Esophagus squamous epithelium (tissue), 5 donors: ENCODE measurements at regions not wholly inside any gene's neighbourhood (a gene's known extent, or its start where the extent isn't known, plus 50 kb on each side); places are given as distances from the start of the nearest gene placed in this dataset.

Source experiments
- DNase-seq: peaks from one replicate; lab custom pipeline; 2025; lab: John Stamatoyannopoulos, UW
- H3K27ac ChIP-seq, 4 donors: fragments of 200-600 bp; sonication (generic); one replicate each; pipeline ENCODE4 v1.5.1; 2016 to 2019; ENCODE audit warnings: mild to moderate bottlenecking in 1 of 4
- H3K27me3 ChIP-seq, 4 donors: fragments of 200-600 bp; sonication (generic); 1 replicate in 3 of 4; 2 replicates in 1 of 4; pipeline versions ENCODE4 v1.5.1 to v1.6.0; 2017 to 2021; ENCODE audit warnings: antibody characterized with exemption in 1 of 4
- H3K36me3 ChIP-seq, 3 donors: fragments of 200-600 bp; sonication (generic); one replicate each; pipeline ENCODE4 v1.5.1; 2016 to 2019
- H3K4me1 ChIP-seq, 3 donors: fragments of 200-600 bp; sonication (generic); one replicate each; pipeline ENCODE4 v1.5.1; 2017 to 2019
- H3K4me3 ChIP-seq, 4 donors: fragments of 200-600 bp; sonication (generic); 1 replicate in 3 of 4; 2 replicates in 1 of 4; pipeline ENCODE4 v1.5.1; 2016 to 2019; ENCODE audit warnings: mild to moderate bottlenecking in 2 of 4, moderate library complexity in 1 of 4
- H3K9me3 ChIP-seq, 3 donors: fragments of 200-600 bp; sonication (generic); one replicate each; pipeline ENCODE4 v1.5.1; 2016 to 2019
- CTCF ChIP-seq, 6 experiments: fragments of 450-650 bp in 4 of 6; fragments of 200-600 bp in 2 of 6; sonication (generic) in 2 of 6; IDR thresholded peaks; one replicate each; pipeline ENCODE4 v1.5.1; 2016 to 2019; ENCODE audit warnings: antibody characterized with exemption in 6 of 6, mild to moderate bottlenecking in 4 of 6, moderate library complexity in 4 of 6
- POLR2A ChIP-seq, 4 donors: fragments of 450-650 bp; IDR thresholded peaks; one replicate each; pipeline ENCODE4 v1.6.1; 2017; ENCODE audit warnings: antibody characterized with exemption in 4 of 4, mild to moderate bottlenecking in 4 of 4, moderate library complexity in 3 of 4
- WGBS, 2 donors: methylation state at CpG; one replicate each; pipeline ENCODE4 v1.1.5; 2018; 5-methylcytosine and 5-hydroxymethylcytosine counted together
- intact Hi-C: fragments of 100-400 bp; cut with DNase I; formaldehyde crosslinking; loops from one replicate; pipeline ENCODE4 v1.15.0; 2022
- donor health status: DM: yes; HTN: yes; CAD: no.

- H3K4me3 ChIP-seq: no peak overlapping the region
- no peaks in the 10 kb centered on the region for H3K36me3 ChIP-seq
- H3K27ac ChIP-seq: no peak overlapping the region
- no peak for DNase-seq
- peaks cover 0 to 13% (median 0%) of the 10 kb centered on the region in 4 donors for H3K27me3 ChIP-seq
- H3K9me3 ChIP-seq: no peaks in the 10 kb centered on the region
- intact Hi-C loops: no loop called here
- H3K4me1 ChIP-seq: no peaks in the 10 kb centered on the region
- 82 to 90% methylated on average over 4 of the region's 8 CpGs for WGBS, 2 donors
- TF ChIP-seq CTCF (IDR thresholded peaks at IDR 0.05): no peak
- TF ChIP-seq POLR2A (IDR thresholded peaks at IDR 0.05): no peak
These were observed 108.7 kb upstream of the LRFN2 start for GRCh38 chr6:40695750-40696415.

GRCh38 chr6:40695114-40695513, 108.0 kb upstream of the LRFN2 start:
- intact Hi-C loops: no loop called here
- TF ChIP-seq POLR2A (IDR thresholded peaks at IDR 0.05) (no peak), CTCF (IDR thresholded peaks at IDR 0.05) (no peak)
- no peak for DNase-seq
- no peaks in the 10 kb centered on the region for H3K9me3 ChIP-seq
- no peak overlapping the region for H3K4me3 ChIP-seq
- 0 to 8% methylated on average over 2 of the region's 2 CpGs for WGBS, 2 donors
- H3K36me3 ChIP-seq: no peaks in the 10 kb centered on the region
- no peaks in the 10 kb centered on the region for H3K4me1 ChIP-seq
- H3K27me3 ChIP-seq: peaks cover 0 to 7% (median 0%) of the 10 kb centered on the region in 4 donors
- H3K27ac ChIP-seq: no peak overlapping the region

DNA sequence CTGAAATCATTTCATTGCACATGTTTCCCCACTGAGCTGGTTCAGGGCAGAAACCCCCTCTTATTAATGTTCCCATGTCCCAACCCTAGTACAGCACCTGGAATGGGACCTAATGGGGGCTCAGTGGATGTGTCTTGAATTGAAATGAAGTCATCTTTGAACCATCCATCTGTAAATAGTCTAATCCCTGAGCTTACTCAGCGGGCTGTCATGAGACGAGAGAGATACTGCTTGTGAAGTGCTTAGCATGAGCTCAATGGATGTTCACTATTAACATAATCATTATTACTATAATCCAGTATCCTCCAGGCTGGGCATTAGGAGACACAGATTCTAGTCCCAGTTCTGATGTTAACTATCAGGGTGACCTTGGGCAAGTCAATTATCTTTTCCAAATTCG, 106.6 kb upstream of the LRFN2 start:
- no peaks in the 10 kb centered on the region for H3K36me3 ChIP-seq
- WGBS, 2 donors: 78 to 85% methylated on average over 3 of the region's 3 CpGs
- no peak overlapping the region for H3K27ac ChIP-seq
- intact Hi-C loops: no loop called here
- H3K9me3 ChIP-seq: no peaks in the 10 kb centered on the region
- no peaks in the 10 kb centered on the region for H3K4me1 ChIP-seq
- no peak for DNase-seq
- TF ChIP-seq POLR2A (IDR thresholded peaks at IDR 0.05) (no peak), CTCF (IDR thresholded peaks at IDR 0.05) (no peak)
- H3K27me3 ChIP-seq: peaks cover 0 to 3% (median 0%) of the 10 kb centered on the region in 4 donors
- no peak overlapping the region for H3K4me3 ChIP-seq

DNA sequence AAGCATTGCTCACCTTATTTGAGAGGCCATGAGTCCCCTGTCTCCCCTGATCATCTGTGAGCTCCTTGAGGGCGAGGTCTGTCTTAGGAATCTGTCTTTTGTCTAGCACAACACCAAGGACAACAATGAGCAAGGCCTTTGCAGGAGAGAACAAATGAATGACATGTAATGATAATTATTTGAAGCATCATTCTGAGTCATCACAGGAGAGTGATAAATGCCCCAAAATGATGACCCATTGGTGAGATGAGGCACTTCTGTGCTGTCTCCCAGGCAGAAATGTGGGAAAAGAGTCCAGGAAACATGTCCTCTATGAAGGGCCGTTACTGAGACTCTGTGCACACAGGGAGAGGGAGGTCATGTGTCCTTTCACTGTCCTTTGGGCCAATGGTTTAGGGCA, 105.2 kb upstream of the LRFN2 start:
- DNase-seq: no peak
- intact Hi-C loops: no loop called here
- no peaks in the 10 kb centered on the region for H3K4me1 ChIP-seq
- no peaks in the 10 kb centered on the region for H3K9me3 ChIP-seq
- no peaks in the 10 kb centered on the region for H3K36me3 ChIP-seq
- H3K27me3 ChIP-seq: peaks cover 0 to 4% (median 0%) of the 10 kb centered on the region in 4 donors
- H3K27ac ChIP-seq: no peak overlapping the region
- no peak overlapping the region for H3K4me3 ChIP-seq
- TF ChIP-seq CTCF (IDR thresholded peaks at IDR 0.05) (no peak), POLR2A (IDR thresholded peaks at IDR 0.05) (no peak)
- WGBS, 2 donors: 76 to 80% methylated on average over 2 of the region's 2 CpGs

DNA sequence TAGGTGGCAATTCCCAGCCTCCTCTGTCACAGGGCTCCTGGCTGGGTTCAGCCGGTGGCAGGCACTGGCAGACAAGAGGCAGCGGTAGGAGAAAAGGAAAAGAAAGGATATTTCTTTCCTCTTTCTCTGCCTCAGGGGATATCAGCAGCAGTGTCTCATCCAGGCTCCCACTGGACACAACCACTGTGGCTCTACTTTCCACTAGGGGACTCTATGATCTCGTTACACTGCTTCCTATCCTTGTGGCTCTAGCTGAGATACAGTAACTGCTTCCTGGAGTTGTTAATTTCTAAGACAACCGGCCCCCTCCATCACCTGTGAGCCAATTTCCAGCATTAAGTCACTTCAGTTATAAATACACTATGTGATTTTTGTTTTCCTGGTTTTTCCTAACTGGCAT, 102.0 kb upstream of the LRFN2 start:
- no peaks in the 10 kb centered on the region for H3K36me3 ChIP-seq
- intact Hi-C loops: no loop called here
- no peak overlapping the region for H3K27ac ChIP-seq
- H3K4me3 ChIP-seq: no peak overlapping the region
- TF ChIP-seq CTCF (IDR thresholded peaks at IDR 0.05) (no peak), POLR2A (IDR thresholded peaks at IDR 0.05) (no peak)
- H3K4me1 ChIP-seq: no peaks in the 10 kb centered on the region
- H3K9me3 ChIP-seq: peaks cover 0 to 17% (median 3%) of the 10 kb centered on the region in 3 donors
- peaks cover 0 to 15% (median 0%) of the 10 kb centered on the region in 4 donors for H3K27me3 ChIP-seq
- WGBS, 2 donors: 54 to 75% methylated on average over 2 to 3 of the region's 4 CpGs
- no peak for DNase-seq
